Neural crest cell (in vitro differentiated cells): ENCODE measurements at regions not wholly inside any gene's neighbourhood (a gene's known extent, or its start where the extent isn't known, plus 50 kb on each side); places are given as distances from the start of the nearest gene placed in this dataset.

ENCODE experiments used
- DNase-seq: peaks from one replicate; pipeline ENCODE4 v3.0.0; 2021; ENCODE audit warnings: low read depth, mixed read lengths, low spot score
- H3K27ac Mint-ChIP-seq: one replicate; pipeline ENCODE4 v1.8.0; 2021; ENCODE audit warnings: mild to moderate bottlenecking, mixed read lengths; ENCODE audit not compliant: unreplicated experiment
- H3K27me3 Mint-ChIP-seq: 2 replicates; pipeline ENCODE4 v1.8.0; 2021; ENCODE audit warnings: low read depth, mild to moderate bottlenecking, mixed read lengths
- H3K36me3 Mint-ChIP-seq: 2 replicates; pipeline ENCODE4 v1.8.0; 2021; ENCODE audit warnings: low read depth, mild to moderate bottlenecking, mixed read lengths
- H3K4me1 Mint-ChIP-seq: 2 replicates; pipeline ENCODE4 v1.8.0; 2021; ENCODE audit warnings: mixed read lengths
- H3K4me3 Mint-ChIP-seq: one replicate; pipeline ENCODE4 v1.8.0; 2021; ENCODE audit warnings: mild to moderate bottlenecking, mixed read lengths
- H3K9me3 Mint-ChIP-seq: 2 replicates; pipeline ENCODE4 v1.8.0; 2021; ENCODE audit warnings: mixed read lengths
- CTCF ChIP-seq: fragments of 200-600 bp; sonication (generic); conservative IDR thresholded peaks from 2 replicates; pipeline ENCODE4 v1.5.0; 2021; ENCODE audit warnings: antibody characterized with exemption, mild to moderate bottlenecking

DNA sequence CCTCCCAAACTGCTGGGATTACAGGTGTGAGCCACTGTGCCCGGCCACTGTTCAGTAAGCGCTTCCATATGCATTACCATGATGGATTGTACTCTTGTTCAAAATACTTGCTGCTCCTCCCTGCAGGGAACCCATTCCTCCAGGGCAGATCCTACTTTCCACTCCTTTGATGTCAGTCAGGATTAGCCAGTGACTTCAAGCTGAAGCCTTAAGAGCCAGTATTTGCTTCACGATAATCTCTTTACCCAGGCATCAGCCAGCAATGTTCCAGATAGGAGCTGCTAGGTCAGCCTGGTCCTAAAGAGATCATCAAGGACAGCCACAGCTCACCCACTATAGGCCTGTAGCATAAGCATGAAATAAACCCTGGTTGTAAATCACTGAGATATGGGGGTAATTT is 96.5 kb upstream of the UBE2E2 start:
- H3K36me3 Mint-ChIP-seq = no peaks in the 10 kb centered on the region
- DNase-seq = no peak
- no peak overlapping the region for H3K27ac Mint-ChIP-seq
- no peak for TF ChIP-seq CTCF
- no peaks in the 10 kb centered on the region for H3K27me3 Mint-ChIP-seq
- H3K4me3 Mint-ChIP-seq = no peak overlapping the region
- H3K9me3 Mint-ChIP-seq = no peaks in the 10 kb centered on the region
- no peaks in the 10 kb centered on the region for H3K4me1 Mint-ChIP-seq

DNA sequence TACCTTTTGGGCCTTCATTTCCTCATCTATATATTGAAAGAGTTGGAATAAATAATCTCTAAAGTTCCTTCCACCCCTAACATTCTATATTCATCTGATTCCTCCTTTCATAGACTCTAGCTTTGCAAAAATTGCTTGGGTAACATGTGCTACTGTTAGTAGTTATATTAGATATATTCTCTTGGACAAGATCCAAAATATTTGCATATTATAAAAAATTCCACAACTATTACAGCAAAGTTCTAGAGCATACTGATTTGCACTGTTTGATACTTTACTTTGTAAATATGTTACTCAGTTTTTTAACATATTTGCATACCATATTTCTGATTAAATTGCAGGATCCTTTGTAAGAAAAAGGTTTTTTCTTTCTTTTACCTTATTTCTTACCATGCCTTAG is 95.9 kb upstream of the UBE2E2 start:
- H3K9me3 Mint-ChIP-seq = no peaks in the 10 kb centered on the region
- no peak overlapping the region for H3K27ac Mint-ChIP-seq

GRCh38 chr3:23108451-23109057 is 94.6 kb upstream of the UBE2E2 start:
- Mint-ChIP-seq H3K4me1 (no peaks in the 10 kb centered on the region), H3K4me3 (no peak overlapping the region), H3K27ac (no peak overlapping the region), H3K9me3 (no peaks in the 10 kb centered on the region), H3K27me3 (no peaks in the 10 kb centered on the region), H3K36me3 (no peaks in the 10 kb centered on the region)
- no peak for DNase-seq
- TF ChIP-seq CTCF = no peak

More for the DNA sequence above, 95.9 kb upstream of the UBE2E2 start:
- TF ChIP-seq CTCF = no peak
- H3K4me1 Mint-ChIP-seq = no peaks in the 10 kb centered on the region
- no peaks in the 10 kb centered on the region for H3K27me3 Mint-ChIP-seq
- no peaks in the 10 kb centered on the region for H3K36me3 Mint-ChIP-seq
- H3K4me3 Mint-ChIP-seq = no peak overlapping the region
- DNase-seq = no peak

- no peaks in the 10 kb centered on the region for H3K4me1 Mint-ChIP-seq
- H3K4me3 Mint-ChIP-seq = no peak overlapping the region
- no peaks in the 10 kb centered on the region for H3K36me3 Mint-ChIP-seq
- no peak for TF ChIP-seq CTCF
- H3K27ac Mint-ChIP-seq = no peak overlapping the region
- no peaks in the 10 kb centered on the region for H3K27me3 Mint-ChIP-seq
- DNase-seq = no peak
- no peaks in the 10 kb centered on the region for H3K9me3 Mint-ChIP-seq
These were observed 91.8 kb upstream of the UBE2E2 start for GRCh38 chr3:23111286-23111685.

DNA sequence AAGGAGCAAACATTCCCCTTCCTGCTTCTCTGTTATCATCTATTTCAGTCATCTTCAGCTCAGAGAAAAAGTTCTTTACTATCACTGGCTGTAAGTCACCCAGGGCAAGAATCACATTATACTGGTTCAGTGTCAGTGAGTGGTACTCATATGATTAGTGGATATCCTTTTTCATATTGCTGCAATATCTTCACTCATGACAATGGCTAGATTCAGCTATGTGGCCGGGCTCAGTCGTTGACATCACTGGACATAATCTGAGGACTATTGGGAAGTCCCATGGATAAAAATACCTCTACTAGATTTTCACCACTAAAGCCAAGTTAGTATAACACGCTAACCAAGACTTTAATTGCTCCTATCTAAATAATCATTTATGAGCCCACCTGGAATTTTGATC is 91.3 kb upstream of the UBE2E2 start:
- no peak for TF ChIP-seq CTCF
- Mint-ChIP-seq H3K4me3 (no peak overlapping the region), H3K27ac (no peak overlapping the region), H3K4me1 (no peaks in the 10 kb centered on the region), H3K36me3 (no peaks in the 10 kb centered on the region), H3K27me3 (no peaks in the 10 kb centered on the region), H3K9me3 (no peaks in the 10 kb centered on the region)
- DNase-seq = no peak
